Ovary (tissue), 3 donors: ENCODE measurements at regions not wholly inside any gene's neighbourhood (a gene's known extent, or its start where the extent isn't known, plus 50 kb on each side); places are given as distances from the start of the nearest gene placed in this dataset.

Experiments
- EP300 ChIP-seq: sonication (generic); formaldehyde crosslinking; IDR thresholded peaks from one replicate; pipeline ENCODE4 v1.6.1; 2017; ENCODE audit warnings: antibody characterized with exemption
- TF ChIP-seq, protein P1 (sequence below), 3 donors: fragments of 450-650 bp in 2 of 3; fragments of 200-600 bp in 1 of 3; IDR thresholded peaks; one replicate each; pipeline versions ENCODE4 v1.5.1 to v1.8.0; 2016 to 2022; ENCODE audit warnings: antibody characterized with exemption in 3 of 3, mild to moderate bottlenecking in 1 of 3
- donor health status: DM: no; HTN: no; CAD: no.

DNA sequence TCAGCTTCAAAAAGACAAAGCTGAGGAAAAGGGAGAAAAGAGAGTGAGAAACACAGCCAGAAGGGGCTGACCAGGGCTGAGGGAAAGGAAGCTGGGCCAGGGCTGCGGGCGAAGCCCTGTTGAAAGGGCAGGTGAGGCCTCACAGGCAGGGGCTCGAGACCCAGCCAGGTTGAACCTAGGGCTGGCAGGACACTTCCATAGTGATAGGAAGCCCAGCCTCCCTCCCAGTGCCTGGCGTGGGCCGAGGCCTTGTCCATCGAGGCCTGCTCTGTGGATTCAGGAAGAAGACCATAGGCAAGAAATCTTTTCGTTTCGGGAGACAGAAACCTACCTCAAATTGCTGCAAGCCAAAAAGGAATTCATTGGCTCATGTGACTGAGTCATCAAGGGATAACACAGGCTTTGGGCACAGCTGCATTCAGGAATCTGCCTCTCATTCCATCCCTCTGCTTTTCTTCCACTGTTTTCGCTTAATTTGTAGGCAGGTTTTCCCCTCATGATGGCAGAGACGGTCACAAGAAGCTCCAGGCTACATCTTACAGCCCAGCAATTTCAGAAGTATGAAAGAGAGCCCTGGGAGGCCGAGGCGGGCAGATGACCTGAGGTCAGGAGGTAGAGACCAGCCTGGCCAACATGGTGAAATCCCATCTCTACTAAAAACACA lies 311.1 kb upstream of the SULF2 start:
- TF ChIP-seq, protein P1, sequence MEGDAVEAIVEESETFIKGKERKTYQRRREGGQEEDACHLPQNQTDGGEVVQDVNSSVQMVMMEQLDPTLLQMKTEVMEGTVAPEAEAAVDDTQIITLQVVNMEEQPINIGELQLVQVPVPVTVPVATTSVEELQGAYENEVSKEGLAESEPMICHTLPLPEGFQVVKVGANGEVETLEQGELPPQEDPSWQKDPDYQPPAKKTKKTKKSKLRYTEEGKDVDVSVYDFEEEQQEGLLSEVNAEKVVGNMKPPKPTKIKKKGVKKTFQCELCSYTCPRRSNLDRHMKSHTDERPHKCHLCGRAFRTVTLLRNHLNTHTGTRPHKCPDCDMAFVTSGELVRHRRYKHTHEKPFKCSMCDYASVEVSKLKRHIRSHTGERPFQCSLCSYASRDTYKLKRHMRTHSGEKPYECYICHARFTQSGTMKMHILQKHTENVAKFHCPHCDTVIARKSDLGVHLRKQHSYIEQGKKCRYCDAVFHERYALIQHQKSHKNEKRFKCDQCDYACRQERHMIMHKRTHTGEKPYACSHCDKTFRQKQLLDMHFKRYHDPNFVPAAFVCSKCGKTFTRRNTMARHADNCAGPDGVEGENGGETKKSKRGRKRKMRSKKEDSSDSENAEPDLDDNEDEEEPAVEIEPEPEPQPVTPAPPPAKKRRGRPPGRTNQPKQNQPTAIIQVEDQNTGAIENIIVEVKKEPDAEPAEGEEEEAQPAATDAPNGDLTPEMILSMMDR (IDR thresholded peaks at IDR 0.05): no peak
- no peak for TF ChIP-seq EP300
